ENCODE measurements at regions not wholly inside any gene's neighbourhood (a gene's known extent, or its start where the extent isn't known, plus 50 kb on each side); places are given as distances from the start of the nearest gene placed in this dataset.

GRCh38 chr13:20297181-20297580 lies 65.1 kb upstream of the GJB6 start:
- no peak for TF ChIP-seq CTCF (IDR thresholded peaks at IDR 0.05; ENCODE audit: borderline replicate concordance, extremely low read depth, low read length, poor library complexity, severe bottlenecking)
- TF ChIP-seq EZH2 (IDR thresholded peaks at IDR 0.05; ENCODE audit: borderline replicate concordance, low read depth, low read length, severe bottlenecking) = no peak

All from DND-41 (cell line).